Thoracic aorta (tissue), 2 donors: ENCODE measurements at regions not wholly inside any gene's neighbourhood (a gene's known extent, or its start where the extent isn't known, plus 50 kb on each side); places are given as distances from the start of the nearest gene placed in this dataset.

Experiments used
- ATAC-seq: fragments of 150-250 bp; one replicate; pipeline ENCODE4 v1.8.0; 2017; ENCODE audit warnings: low read depth; ENCODE audit not compliant: insufficient number of reproducible peaks, low FRiP score
- DNase-seq: peaks from one replicate; pipeline ENCODE4 v3.0.0-alpha.2; 2020; ENCODE audit warnings: low spot score
- H3K27ac ChIP-seq, 2 donors: fragments of 200-600 bp; sonication (generic); 1 replicate in 1 of 2; 2 replicates in 1 of 2; pipeline ENCODE4 v1.5.1; 2016; ENCODE audit warnings: mild to moderate bottlenecking in 2 of 2, moderate library complexity in 2 of 2
- H3K27me3 ChIP-seq: fragments of 200-600 bp; sonication (generic); replicated peaks from 2 replicates; pipeline ENCODE4 v1.6.0; 2016; ENCODE audit warnings: mild to moderate bottlenecking; ENCODE audit not compliant: insufficient read depth
- H3K36me3 ChIP-seq: fragments of 200-600 bp; sonication (generic); one replicate; pipeline ENCODE4 v1.5.1; 2016
- H3K4me1 ChIP-seq, 2 donors: fragments of 200-600 bp; sonication (generic); 1 replicate in 1 of 2; 2 replicates in 1 of 2; pipeline versions ENCODE4 v1.5.1 to v1.6.0; 2016; ENCODE audit warnings: low read depth in 2 of 2, mild to moderate bottlenecking in 1 of 2; ENCODE audit not compliant: control insufficient read depth in 1 of 2
- H3K4me3 ChIP-seq: fragments of 200-600 bp; sonication (generic); 2 replicates; pipeline ENCODE4 v1.5.1; 2016; ENCODE audit warnings: mild to moderate bottlenecking
- H3K9me3 ChIP-seq: fragments of 200-600 bp; sonication (generic); 2 replicates; pipeline ENCODE4 v1.5.1; 2016
- CTCF ChIP-seq: fragments of 200-600 bp; sonication (generic); IDR thresholded peaks from one replicate; pipeline ENCODE4 v1.5.1; 2019; ENCODE audit warnings: antibody characterized with exemption

DNA sequence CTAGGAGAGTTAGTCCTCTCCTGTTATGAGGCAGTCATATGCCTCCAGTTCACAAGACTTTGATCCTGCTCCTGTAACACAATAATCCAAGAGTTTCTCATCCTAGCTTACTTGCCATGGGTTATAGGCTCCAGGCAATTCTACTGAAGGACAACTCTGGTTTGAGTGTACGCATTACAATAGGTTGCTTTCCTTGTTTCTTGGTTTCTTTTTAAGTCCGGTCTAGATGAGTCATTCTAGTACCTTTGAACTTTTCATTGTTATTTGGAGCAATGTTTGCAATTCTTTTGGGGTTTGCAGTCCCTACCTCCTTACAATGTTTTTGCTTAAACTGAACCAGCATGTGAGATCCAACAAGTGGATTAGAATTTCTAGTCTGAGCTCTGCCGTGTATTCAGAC, 109.1 kb downstream of the ANAPC4 start:
- Histone ChIP-seq H3K4me3 (no peak overlapping the region), H3K27me3 (no peaks in the 10 kb centered on the region), H3K9me3 (no peaks in the 10 kb centered on the region), H3K27ac (no peak overlapping the region), H3K36me3 (no peaks in the 10 kb centered on the region), H3K4me1 (no peaks in the 10 kb centered on the region)
- TF ChIP-seq CTCF = no peak
- DNase-seq = no peak
- no peak for ATAC-seq

DNA sequence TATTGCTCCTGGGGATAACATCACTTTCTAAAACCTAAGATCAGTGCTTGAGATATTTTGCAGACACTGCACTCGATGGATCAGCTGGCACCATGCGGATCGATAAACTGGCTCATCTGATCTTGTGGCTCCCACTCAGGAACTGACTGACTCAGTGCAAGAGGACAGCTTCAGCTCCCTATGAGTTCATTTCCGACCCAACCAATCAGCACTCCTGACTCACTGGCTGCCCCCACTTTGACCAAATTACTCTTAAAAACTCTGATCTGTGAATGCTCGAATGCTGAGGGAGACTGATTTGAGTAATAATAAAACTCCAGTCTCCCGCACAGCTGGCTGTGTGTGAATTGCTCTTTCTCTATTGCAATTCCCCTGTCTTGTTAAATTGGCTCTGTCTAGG, 110.1 kb downstream of the ANAPC4 start:
- Histone ChIP-seq H3K4me3 (no peak overlapping the region), H3K4me1 (no peaks in the 10 kb centered on the region), H3K27me3 (no peaks in the 10 kb centered on the region), H3K27ac (no peak overlapping the region), H3K36me3 (no peaks in the 10 kb centered on the region), H3K9me3 (no peaks in the 10 kb centered on the region)
- no peak for TF ChIP-seq CTCF
- no peak for ATAC-seq
- no peak for DNase-seq

DNA sequence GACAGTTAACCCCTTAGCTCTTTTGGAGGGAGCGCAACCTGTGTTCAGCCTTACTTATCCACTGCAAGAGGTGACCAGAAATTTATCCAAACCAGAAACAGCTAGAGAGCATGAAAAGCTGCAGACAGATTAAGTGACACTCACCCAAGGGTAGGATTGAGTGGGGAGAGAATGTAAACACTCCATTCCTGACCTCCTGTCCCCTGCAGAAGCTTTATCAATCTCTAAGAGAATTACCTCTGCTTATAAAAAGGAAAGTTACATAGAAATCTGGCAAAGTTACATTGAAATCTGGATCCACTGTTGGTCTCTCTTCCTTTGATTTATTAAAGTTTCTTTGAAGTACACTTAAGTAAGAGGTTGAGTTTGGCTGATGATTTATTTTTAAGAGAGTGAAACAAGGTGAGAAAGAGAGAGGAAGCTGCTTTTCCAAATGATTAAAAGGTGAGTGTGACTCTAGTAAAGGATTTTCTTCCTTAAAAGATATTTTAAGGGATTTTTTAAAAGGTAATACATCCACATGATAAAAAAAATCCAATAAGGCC, 112.3 kb downstream of the ANAPC4 start:
- TF ChIP-seq CTCF = no peak
- Histone ChIP-seq H3K9me3 (no peaks in the 10 kb centered on the region), H3K36me3 (no peaks in the 10 kb centered on the region), H3K27ac (no peak overlapping the region), H3K4me1 (no peaks in the 10 kb centered on the region), H3K4me3 (no peak overlapping the region), H3K27me3 (no peaks in the 10 kb centered on the region)
- DNase-seq (no peak), ATAC-seq (no peak)

- no peak for ATAC-seq
- no peaks in the 10 kb centered on the region for H3K9me3 ChIP-seq
- DNase-seq = no peak
- H3K4me3 ChIP-seq = no peak overlapping the region
- TF ChIP-seq CTCF = no peak
- no peaks in the 10 kb centered on the region for H3K27me3 ChIP-seq
- no peaks in the 10 kb centered on the region for H3K4me1 ChIP-seq
- no peak overlapping the region for H3K27ac ChIP-seq
- no peaks in the 10 kb centered on the region for H3K36me3 ChIP-seq
These were observed 116.4 kb downstream of the ANAPC4 start for GRCh38 chr4:25493466-25493865.

GRCh38 chr4:25494166-25494565, 117.1 kb downstream of the ANAPC4 start:
- Histone ChIP-seq H3K27me3 (no peaks in the 10 kb centered on the region), H3K4me3 (no peak overlapping the region), H3K27ac (no peak overlapping the region), H3K36me3 (no peaks in the 10 kb centered on the region), H3K4me1 (no peaks in the 10 kb centered on the region), H3K9me3 (no peaks in the 10 kb centered on the region)
- TF ChIP-seq CTCF = no peak
- ATAC-seq (no peak), DNase-seq (no peak)
